Epithelial cell of proximal tubule (primary cell): ENCODE measurements at regions not wholly inside any gene's neighbourhood (a gene's known extent, or its start where the extent isn't known, plus 50 kb on each side); places are given as distances from the start of the nearest gene placed in this dataset.

ENCODE experiments used
- DNase-seq: peaks from one replicate; pipeline ENCODE4 v3.0.0-alpha.2; 2011; ENCODE audit warnings: low read depth
- H3K4me3 ChIP-seq: 2 replicates; pipeline ENCODE4 v1.5.1; 2011; ENCODE audit warnings: low read depth, mild to moderate bottlenecking, low read length
- CTCF ChIP-seq: conservative IDR thresholded peaks from 2 replicates; pipeline ENCODE4 v1.5.1; 2012; ENCODE audit warnings: low read depth, mild to moderate bottlenecking, low read length

- TF ChIP-seq CTCF, result no peak
- DNase-seq, result no peak
Measured at GRCh38 chr6:149212892-149213801, 104.4 kb upstream of the TAB2 start.

GRCh38 chr6:149213829-149214228 lies 103.7 kb upstream of the TAB2 start:
- no peak for DNase-seq
- no peak for TF ChIP-seq CTCF
- no peak overlapping the region for H3K4me3 ChIP-seq

More at GRCh38 chr6:149212892-149213801, 104.4 kb upstream of the TAB2 start:
- no peak overlapping the region for H3K4me3 ChIP-seq

GRCh38 chr6:149216459-149216858 lies 101.1 kb upstream of the TAB2 start:
- no peak for TF ChIP-seq CTCF
- H3K4me3 ChIP-seq, result no peak overlapping the region
- DNase-seq, result no peak

- H3K4me3 ChIP-seq, result no peak overlapping the region
- TF ChIP-seq CTCF, result no peak
- no peak for DNase-seq
Measured at GRCh38 chr6:149217466-149217888, 100.0 kb upstream of the TAB2 start.

- H3K4me3 ChIP-seq, result no peak overlapping the region
- no peak for DNase-seq
- TF ChIP-seq CTCF, result no peak
Measured at GRCh38 chr6:149218471-149218870, 99.0 kb upstream of the TAB2 start.

GRCh38 chr6:149218915-149219314 lies 98.6 kb upstream of the TAB2 start:
- H3K4me3 ChIP-seq, result no peak overlapping the region
- no peak for DNase-seq
- TF ChIP-seq CTCF, result no peak
